C4-2B (cell line): ENCODE measurements at regions not wholly inside any gene's neighbourhood (a gene's known extent, or its start where the extent isn't known, plus 50 kb on each side); places are given as distances from the start of the nearest gene placed in this dataset.

ENCODE experiments used
- ZFX ChIP-seq: fragments of 450-650 bp; IDR thresholded peaks from 2 replicates; pipeline ENCODE4 v1.6.1; 2017
- TF ChIP-seq, protein P1 (sequence below): fragments of 450-650 bp; conservative IDR thresholded peaks from 2 replicates; pipeline ENCODE4 v1.5.1; 2017; ENCODE audit warnings: mild to moderate bottlenecking

DNA sequence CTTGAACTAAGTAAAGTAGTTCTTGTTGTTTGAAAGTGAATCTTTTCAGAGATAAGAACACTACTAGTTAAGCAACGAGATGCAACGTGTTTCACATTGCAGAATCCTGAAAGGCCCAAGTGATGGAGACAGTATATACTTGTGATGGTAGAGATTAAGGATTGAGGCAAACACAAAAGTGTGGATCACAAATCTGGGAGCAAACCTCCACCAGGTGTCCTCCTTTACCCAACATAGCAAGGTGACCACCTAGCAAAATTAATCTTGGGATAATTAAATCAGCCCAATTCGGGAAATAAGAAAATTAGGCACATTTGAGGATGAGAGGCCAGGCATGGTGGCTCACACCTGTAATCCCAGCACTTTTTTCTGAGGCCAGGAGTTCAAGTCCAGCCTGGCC, 563.9 kb downstream of the DACH1 start:
- TF ChIP-seq, protein P1, sequence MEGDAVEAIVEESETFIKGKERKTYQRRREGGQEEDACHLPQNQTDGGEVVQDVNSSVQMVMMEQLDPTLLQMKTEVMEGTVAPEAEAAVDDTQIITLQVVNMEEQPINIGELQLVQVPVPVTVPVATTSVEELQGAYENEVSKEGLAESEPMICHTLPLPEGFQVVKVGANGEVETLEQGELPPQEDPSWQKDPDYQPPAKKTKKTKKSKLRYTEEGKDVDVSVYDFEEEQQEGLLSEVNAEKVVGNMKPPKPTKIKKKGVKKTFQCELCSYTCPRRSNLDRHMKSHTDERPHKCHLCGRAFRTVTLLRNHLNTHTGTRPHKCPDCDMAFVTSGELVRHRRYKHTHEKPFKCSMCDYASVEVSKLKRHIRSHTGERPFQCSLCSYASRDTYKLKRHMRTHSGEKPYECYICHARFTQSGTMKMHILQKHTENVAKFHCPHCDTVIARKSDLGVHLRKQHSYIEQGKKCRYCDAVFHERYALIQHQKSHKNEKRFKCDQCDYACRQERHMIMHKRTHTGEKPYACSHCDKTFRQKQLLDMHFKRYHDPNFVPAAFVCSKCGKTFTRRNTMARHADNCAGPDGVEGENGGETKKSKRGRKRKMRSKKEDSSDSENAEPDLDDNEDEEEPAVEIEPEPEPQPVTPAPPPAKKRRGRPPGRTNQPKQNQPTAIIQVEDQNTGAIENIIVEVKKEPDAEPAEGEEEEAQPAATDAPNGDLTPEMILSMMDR: no peak; the same call in 1 of the 2 replicates
- TF ChIP-seq ZFX: no peak
